Stimulated activated CD4-positive, alpha-beta T cell treated with anti-CD3 and anti-CD28 coated beads, Interleukin-12 subunit alpha, Interleukin-12 subunit beta, amount 100 ng/mL, for 4 hours (primary cell): ENCODE measurements at regions not wholly inside any gene's neighbourhood (a gene's known extent, or its start where the extent isn't known, plus 50 kb on each side); places are given as distances from the start of the nearest gene placed in this dataset.

Source experiments
- DNase-seq: peaks from one replicate; pipeline ENCODE4 v3.0.0-alpha.2; 2020

DNA sequence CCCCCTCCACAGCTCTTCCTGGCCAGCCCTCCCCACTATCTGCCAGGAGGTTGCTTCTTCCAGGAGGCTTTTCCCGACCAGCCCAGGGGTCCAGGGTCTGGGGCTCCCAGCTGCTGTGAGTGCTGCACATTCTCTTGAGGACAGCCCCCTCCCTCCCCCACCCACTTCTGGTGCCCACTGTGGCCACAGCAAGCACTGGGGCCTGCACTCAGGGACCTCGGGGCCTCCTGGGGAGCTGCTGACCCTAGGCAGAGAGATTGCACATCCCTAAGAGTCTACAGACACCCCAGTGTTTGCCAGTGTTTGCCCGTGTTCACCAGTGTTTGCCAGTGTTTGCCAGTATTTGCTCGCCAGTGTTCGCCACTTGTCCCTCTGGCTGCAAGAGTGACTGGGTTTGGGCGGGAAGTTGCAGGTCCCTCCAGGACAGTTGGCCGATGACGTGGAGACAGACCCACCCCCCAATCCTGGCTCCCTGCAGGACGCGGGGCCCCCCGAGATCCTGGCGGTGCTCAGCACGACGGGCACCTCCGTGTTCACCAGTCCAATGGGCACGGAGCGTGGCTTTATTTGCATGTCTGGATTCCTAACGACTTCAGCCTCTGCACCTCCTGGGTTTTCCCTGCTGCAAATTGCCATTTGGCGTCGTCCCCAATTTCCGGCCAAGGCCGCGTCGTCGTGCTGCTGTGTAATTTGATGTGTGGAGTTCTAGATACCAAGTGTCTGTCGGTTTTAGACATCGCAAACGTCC is 87.5 kb upstream of the NKX1-1 start:
- no peak for DNase-seq

DNA sequence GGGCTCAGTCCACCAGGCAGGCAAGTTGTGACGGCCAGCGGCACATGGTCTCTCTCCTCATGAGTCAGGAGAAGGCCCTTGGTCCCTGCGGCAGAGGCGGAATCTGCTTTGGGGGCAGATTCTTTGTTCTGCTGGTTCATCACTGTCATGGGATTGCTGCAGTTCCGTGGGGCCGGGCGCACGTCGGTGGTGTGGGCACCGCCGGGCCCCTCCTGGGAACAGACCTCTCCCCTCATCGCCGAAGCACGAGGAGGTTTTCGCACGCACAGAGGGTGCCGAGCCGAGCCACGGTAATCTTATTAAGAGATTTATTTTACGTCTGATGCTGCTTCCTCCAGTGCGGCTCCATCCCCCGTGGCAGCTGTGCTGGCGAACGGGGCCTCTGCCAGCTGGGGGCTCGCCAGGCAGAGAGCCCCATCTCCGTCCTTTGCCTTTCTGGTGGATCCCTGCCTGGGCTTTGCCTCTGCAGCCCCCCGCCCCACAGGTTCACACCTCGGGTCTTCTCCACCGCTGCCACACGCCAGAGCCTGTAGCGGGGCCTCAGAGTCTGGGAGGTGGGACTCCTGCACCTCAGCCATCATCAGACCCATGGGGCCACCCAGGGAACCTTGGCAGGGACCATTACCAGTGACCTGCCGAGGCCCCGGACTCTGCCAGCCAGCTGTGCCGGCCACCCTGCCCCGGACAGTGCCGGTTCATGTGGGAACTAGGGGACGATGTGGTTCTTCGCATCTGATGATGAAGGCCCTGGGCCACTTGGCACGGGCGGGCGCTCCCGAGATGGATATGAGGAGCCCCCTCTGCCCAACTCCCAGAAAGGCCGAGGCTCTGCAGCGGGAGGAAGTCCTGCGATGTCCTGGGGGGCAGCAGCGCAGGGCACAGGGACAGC is 86.7 kb upstream of the NKX1-1 start:
- no peak for DNase-seq

DNA sequence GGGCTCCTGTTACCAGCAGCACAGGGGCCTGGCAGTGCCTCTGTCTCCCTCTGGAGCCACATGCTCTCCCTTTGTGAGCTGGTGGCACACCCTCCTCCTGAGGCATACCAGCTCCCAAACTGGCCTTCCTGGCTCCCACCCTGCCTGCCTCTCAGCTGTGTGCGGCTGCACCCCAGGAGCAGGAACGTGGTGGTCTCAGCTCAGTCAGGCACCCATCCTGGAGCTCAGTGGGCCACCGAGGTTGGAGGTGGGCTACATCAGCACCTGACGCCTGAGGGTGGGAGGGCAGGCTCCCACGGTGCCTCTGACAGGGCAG is 85.9 kb upstream of the NKX1-1 start:
- DNase-seq: no peak

DNA sequence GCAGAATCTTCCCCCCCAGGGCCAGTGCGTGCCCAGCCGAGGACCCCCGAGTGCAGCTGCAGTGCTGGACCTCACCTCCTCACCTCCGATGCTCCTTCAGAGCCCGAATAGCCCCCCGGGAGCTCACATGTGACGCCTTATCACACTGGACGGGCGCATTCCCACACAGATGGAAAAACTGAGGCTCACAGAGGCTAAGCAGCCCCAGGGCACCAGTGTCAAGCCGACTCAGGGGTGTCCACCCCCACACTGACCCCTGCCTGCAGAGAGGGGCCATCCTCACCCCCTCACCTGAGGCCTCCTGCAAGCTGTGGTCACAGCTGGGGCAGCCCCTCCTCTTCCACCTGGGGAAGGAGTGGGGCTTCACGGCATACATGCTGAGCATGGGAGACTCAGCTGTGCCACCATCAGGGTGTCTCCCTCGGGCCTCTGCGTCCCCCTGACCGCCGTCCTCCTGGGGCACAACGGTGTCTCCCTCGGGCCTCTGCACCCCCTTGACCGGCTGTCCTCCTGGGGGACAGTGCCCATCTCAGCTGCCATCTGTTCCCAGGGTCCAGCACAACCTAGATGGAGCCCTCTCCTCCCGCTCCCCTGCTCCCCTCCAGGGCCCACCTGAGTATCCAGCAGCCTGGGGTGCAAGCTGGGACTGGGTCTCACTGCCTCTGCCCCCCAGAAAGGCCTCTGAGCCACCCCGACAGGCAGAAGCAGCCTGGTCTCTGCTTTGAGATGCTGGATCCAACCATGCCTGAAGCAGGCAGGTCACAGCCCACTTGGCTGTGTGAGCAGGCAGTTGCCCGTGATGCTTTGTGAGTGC is 85.3 kb upstream of the NKX1-1 start:
- no peak for DNase-seq

DNA sequence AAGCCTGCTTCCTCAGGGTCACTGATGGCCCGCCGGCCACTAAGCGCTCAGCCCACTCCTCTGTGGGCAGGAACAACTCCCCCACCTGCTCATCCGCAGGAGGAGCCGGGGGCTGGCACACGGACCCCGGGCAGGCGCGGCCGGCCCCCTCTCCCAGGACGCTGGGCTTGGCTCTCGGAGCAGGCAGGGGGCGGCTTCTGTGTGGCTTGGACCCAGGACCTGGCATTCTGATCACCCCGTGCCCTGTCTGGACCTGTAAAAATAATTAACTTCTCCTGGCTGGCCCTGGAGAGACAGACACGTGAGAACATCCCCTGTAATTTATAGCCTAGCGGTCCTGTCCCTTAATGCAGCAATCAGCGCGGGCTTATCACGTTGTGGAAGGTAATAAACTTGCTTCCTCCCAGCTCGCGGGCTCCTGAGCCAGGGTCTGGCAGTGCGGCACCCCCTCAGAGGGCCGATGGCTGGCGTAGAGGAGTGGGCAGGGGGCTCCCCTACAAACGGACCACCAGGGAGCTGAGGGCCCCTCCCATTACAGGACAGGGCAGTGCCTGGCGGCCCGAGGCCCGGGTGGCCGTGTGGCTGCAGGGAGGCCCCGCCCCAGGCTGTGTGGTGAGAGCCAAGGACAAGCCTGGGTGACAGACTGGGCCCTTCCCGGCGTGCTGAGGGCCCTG is 84.5 kb upstream of the NKX1-1 start:
- no peak for DNase-seq

DNA sequence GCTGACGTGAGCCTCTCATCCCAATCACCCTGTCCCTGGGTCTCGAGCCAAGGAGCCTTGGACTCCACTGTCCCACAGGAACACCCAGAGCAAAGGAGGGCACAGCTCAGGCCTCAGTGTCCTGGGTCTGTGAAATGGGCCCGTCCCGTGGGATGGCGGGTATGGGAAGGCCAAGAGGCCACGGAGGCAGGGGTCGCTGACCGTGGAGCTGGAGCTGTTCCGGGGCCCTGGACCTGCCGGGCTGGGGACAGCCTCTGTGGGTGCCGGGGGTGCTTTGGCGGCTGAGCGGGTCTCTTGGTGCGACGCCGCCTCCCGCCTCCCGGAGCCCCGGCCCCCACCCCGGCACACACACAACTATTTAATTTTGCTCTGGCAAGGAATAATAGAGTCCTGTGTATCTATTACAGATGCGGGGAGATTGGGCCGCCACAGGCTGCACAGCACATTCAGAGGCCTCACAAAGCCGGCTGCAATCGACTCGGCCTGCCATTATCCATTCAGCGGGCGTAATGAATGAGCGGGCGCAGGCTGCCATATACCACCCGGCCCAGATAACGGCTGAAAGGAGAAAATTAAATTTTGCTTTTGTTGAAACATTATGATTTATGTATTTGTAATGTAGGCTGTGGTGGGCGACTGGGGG is 83.9 kb upstream of the NKX1-1 start:
- DNase-seq: no peak

GRCh38 chr4:1489639-1489995 is 83.4 kb upstream of the NKX1-1 start:
- DNase-seq: no peak

DNA sequence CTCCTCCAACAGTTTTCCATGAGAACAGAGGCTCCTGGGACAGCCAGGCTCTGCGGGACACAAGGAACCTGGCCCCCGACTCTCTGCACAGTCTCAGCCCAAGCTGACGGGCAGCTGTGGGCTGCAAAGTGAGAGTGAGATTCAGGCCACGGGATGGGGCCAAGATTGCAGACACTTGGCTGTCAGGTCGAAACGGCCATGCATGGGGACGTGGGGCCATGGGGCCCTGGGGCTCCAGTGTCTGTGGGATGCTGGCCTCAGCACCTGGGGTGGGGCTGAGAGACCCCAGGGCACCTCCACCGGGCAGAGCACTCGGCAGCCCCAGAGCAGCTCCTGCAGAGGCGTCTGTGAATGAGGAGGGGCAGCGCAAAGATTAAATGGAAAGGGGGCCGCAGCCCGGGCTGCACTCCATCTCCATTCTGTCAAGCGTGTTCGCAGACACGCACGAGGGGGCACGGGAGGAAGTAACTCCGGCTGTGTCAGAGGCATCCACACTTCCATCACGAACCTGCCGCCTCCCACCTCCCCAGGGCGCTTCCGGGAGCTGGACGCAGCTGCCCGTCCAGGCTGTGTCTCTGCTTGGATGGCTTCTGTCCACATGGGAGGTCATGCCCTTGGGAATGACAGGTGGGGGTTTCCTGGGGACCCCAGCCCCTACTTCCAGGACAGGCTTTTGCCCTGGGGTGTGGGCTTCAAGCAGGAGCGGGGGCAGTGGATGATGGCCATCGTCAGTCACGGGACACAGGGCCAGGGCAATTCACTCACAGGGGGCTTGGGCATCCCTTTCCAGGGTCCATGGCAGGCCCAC is 82.8 kb upstream of the NKX1-1 start:
- DNase-seq: no peak

DNA sequence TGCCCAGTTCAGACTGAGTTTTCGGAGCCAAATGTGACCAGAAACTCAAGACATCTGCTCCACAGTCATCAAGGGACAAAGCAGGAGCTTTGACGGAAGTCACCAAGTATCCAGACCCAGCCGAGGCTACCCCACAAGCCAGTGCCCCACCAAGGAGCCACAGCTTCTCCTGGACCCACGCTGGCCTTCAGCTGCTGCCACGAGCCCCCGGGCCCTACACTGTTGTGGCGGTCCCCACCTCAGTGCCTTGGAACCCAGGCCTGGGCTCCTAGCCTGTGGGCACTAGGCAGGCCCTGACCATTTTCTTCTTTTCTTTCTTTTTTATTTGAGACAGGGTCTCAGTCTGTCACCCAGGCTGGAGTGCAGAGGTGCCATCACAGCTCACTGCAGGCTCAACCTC is 82.1 kb upstream of the NKX1-1 start:
- no peak for DNase-seq

DNA sequence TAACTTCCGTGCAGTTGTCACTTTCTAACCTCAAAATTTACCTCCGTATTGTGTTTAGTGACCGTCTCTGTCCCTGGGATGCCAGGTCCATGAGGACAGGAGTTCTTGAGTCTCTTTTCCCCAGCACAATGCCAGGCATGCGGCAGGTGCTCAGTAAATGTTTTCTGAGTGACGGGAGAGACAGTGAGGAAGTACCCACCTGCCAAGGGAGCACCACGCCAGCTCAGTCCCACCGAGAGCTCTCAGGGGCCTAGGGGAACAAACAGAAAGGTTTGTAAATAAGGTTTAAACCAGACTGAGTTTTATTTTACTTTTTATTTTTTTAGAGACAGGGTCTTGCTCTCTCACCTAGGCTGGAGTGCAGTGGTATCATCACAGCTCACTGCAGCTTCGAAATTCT is 81.5 kb upstream of the NKX1-1 start:
- no peak for DNase-seq

DNA sequence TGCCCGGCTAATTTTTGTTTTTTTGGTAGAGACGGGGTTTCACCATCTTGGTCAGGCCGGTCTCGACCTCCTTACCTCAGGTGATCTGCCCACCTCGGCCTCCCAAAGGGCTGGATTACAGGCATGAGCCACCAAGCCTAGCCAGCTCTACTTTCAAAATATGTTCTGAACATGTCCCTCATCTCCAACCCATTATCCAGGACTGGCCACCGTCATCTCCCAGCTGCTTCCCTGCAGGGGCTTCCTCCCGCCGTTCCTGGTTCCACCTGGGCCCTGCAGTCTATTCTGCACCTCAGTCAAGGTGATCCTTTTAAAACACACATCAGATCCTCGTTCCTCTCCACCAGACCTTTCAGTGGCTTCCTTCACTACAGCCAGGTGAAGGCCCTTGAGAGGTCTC is 80.9 kb upstream of the NKX1-1 start:
- no peak for DNase-seq

GRCh38 chr4:1485280-1485679 is 79.0 kb upstream of the NKX1-1 start:
- DNase-seq: no peak

GRCh38 chr4:1480720-1481119 is 74.5 kb upstream of the NKX1-1 start:
- no peak for DNase-seq

DNA sequence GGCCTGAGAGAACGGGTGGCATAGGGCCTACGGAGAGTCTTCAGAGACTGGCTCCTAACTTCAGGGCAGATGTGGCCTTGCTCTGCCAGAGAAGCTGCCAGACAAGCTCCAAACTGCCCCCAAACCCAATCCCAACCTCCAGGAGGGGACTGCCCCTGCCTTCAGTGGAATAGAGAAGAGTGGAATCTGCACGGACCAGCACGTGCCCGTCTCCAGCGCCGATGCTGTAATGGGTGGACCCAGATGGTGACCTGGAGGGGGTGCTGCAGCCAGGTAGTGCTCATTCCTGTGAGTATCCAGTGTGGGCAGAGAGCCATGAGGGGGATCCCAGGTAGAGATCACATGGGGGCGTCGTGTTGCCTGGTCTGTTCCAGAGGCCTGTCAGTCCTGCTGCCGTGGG is 73.2 kb upstream of the NKX1-1 start:
- no peak for DNase-seq

- DNase-seq: no peak
These were observed 72.6 kb upstream of the NKX1-1 start for GRCh38 chr4:1478766-1479355.

DNA sequence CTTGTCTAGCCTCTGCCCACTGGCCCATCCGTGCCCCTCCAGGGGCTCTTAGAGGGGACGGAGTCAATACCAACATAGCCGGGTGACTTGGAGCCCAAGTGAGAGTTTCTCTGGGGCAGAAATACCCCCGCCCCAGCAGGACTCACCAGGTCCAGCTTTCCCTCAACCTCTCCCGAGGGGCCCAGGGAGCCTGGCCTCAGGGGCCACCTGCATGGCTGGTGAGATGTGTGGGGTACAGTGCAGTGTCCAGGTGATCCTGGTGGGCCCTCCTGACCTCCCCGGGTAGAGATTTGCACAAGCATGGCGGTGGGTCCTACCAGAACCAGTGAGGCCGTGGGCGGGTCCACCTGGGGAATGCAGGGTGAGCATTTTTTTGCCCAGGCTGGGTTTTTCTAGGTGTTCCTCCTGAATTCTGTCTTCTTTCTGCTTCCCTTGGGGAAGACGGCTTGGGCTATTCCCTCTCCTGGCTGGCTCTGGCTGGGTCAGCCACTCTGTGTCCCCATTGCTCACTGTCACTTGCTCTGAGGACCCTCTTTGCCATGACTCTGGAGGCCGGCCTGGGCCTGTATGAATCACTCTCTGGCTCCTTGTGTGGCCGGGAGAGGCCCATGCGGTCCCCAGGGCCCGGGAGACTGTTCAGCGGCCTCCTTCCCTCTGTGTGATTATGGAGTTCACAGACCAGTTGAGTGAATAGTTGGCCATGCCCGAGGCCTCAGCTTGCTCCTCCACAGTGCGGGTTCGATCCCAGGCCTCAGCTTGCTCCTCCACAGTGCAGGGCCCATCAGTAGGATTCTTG is 71.0 kb upstream of the NKX1-1 start:
- DNase-seq: no peak

- DNase-seq: no peak
These were observed 69.9 kb upstream of the NKX1-1 start for GRCh38 chr4:1476140-1476513.

DNA sequence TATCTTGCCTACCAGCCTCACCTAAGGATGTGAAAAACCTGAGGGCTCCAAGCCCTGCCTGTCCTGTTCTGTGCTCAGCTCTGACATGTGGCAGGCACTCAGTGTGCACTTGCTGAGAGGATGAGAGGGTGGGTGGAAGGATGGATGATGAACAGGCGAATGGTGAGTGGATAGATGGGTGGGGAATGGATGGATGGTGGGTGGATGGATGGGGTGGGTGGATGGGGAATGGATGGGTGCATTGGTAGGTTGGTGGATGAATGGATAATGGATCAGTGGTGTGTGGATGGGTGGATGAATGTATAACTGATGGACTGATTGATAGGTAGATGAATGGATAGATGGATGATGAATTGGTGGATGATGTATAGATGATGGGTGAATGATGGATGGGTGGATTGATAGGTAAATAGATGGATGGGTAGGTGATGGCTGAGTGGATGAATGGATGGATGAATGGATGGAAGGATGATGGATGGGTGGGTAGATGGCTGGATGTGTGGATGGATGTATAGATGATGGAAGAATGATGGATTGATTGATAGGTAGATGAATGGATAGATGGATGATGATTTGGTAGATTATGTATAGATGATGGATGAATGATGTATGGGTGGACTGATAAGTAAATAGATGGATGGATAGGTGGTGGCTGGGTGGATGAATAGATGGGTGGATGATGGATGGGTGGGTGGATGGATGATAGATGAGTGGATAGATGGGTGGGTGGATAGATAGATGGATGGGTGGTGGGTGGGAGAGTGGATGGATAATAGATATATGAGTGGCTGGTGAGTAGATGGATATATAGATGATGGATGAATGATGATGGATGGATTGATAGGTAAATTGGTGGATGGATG is 69.3 kb upstream of the NKX1-1 start:
- DNase-seq: no peak
